AG04450 (cell line): ENCODE measurements at regions not wholly inside any gene's neighbourhood (a gene's known extent, or its start where the extent isn't known, plus 50 kb on each side); places are given as distances from the start of the nearest gene placed in this dataset.

ENCODE experiments used
- CTCF ChIA-PET: fragments of 300-600, 350-600 bp; formaldehyde crosslinking; extraction: SDS; loops from one replicate; lab custom pipeline; 2022; ENCODE audit warnings: antibody characterized with exemption, inconsistent platforms; lab: Charles Lee
- POLR2A ChIA-PET: fragments of 350-600 bp; formaldehyde crosslinking; extraction: SDS; loops from one replicate; lab custom pipeline; 2021; ENCODE audit warnings: antibody characterized with exemption, inconsistent platforms; lab: Yijun Ruan, JAX
- DNase-seq: peaks from one replicate; pipeline ENCODE4 v3.0.0-alpha.2; 2011; ENCODE audit warnings: low read depth, low spot score
- H3K27ac ChIP-seq: one replicate; pipeline ENCODE4 v1.5.1; 2012; ENCODE audit warnings: low read depth, low read length, control low read depth
- H3K27me3 ChIP-seq: one replicate; pipeline ENCODE4 v1.6.0; 2012; ENCODE audit warnings: low read length; ENCODE audit not compliant: control insufficient read depth, insufficient read depth
- H3K4me3 ChIP-seq: 2 replicates; pipeline ENCODE4 v1.5.1; 2011; ENCODE audit warnings: mild to moderate bottlenecking, low read depth, low read length, control low read depth
- H3K9me3 ChIP-seq: 2 replicates; pipeline ENCODE4 v1.5.1; 2012; ENCODE audit warnings: low read length; ENCODE audit not compliant: control insufficient read depth, insufficient read depth
- CTCF ChIP-seq: IDR thresholded peaks from 2 replicates; pipeline ENCODE4 v1.5.1; 2011; ENCODE audit warnings: low read depth, low read length, control low read depth, inconsistent platforms

GRCh38 chr20:23156170-23156841 is 70.2 kb upstream of the CD93 start:
- ChIA-PET POLR2A (no interaction called here), CTCF (interaction anchor here (1.0 kb wide), 2 partner anchors 9 to 79 kb away, joined by 4 to 5 read pairs; no protein-coding TSS in a partner anchor)
- H3K9me3 ChIP-seq = no peaks in the 10 kb centered on the region
- no peak for DNase-seq
- H3K27ac ChIP-seq = peak overlapping the region; percentile 47
- no peak overlapping the region for H3K4me3 ChIP-seq
- no peaks in the 10 kb centered on the region for H3K27me3 ChIP-seq
- no peak for TF ChIP-seq CTCF

DNA sequence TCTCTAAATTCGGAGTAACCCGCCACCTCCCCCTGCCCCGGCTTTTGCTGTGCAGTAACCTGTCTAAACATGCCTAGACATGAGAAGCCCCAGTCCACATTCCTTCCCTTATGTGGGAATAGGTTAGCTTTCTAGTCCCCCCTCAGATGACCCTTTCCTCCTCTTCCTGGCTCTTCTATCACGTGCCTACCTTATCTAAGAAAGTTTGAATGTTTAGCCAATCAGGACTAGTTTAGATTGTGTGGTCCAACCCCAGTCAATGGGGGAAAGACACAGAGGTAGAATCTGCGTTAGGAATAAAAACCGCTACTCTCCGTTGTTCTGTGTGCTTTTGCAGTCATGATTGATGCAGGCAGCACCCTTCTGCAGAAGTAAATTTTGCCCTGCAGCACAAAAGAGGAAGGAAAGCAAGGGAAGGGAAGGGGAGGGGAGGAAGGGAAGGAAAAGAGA is 69.0 kb upstream of the CD93 start:
- ChIA-PET POLR2A (no interaction called here), CTCF (interaction anchor here (1.0 kb wide), 1 partner anchor 80 kb away, joined by 4 read pairs; no protein-coding TSS in a partner anchor)
- H3K27ac ChIP-seq = no peak overlapping the region

GRCh38 chr20:23153696-23154341 is 67.7 kb upstream of the CD93 start:
- DNase-seq = no peak
- TF ChIP-seq CTCF = no peak
- Histone ChIP-seq H3K4me3 (no peak overlapping the region), H3K27ac (no peak overlapping the region), H3K27me3 (no peaks in the 10 kb centered on the region), H3K9me3 (no peaks in the 10 kb centered on the region)
- CTCF ChIA-PET = no interaction called here
- POLR2A ChIA-PET = no interaction called here

More for the DNA sequence above, 69.0 kb upstream of the CD93 start:
- H3K27me3 ChIP-seq = no peaks in the 10 kb centered on the region
- no peak for DNase-seq
- TF ChIP-seq CTCF = no peak
- H3K9me3 ChIP-seq = no peaks in the 10 kb centered on the region
- no peak overlapping the region for H3K4me3 ChIP-seq

DNA sequence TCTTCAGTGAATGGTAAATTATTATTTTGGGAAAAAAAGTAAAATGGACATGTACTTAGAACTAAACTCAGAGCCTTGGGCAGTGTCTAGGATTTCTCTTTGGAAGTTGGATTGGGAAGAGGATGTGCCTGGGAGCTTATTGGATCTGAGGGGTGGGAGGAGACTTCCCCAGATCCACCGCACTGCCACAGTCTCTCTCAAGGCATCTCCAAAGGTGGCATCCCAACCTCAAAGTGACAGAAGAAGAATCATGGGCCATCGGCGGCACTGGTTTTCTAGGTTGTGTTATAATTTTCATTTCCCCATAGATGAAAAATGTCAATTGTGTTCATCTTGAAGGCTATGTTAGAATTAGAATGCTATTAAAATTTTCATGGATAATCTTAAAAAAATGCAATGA is 66.8 kb upstream of the CD93 start:
- peak overlapping the region; percentile 21 for H3K27ac ChIP-seq
- CTCF ChIA-PET = interaction anchor here (1.2 kb wide), 1 partner anchor 10 kb away, joined by 3 read pairs; no protein-coding TSS in a partner anchor

More for the DNA sequence above, 66.8 kb upstream of the CD93 start:
- no peak overlapping the region for H3K4me3 ChIP-seq
- POLR2A ChIA-PET = interaction anchor here (0.6 kb wide), 2 partner anchors 10 to 21 kb away, joined by 3 read pairs; no protein-coding TSS in a partner anchor
- no peaks in the 10 kb centered on the region for H3K9me3 ChIP-seq
- no peaks in the 10 kb centered on the region for H3K27me3 ChIP-seq
- DNase-seq = no peak
- TF ChIP-seq CTCF = no peak
